ENCODE measurements at regions not wholly inside any gene's neighbourhood (a gene's known extent, or its start where the extent isn't known, plus 50 kb on each side); places are given as distances from the start of the nearest gene placed in this dataset.

DNA sequence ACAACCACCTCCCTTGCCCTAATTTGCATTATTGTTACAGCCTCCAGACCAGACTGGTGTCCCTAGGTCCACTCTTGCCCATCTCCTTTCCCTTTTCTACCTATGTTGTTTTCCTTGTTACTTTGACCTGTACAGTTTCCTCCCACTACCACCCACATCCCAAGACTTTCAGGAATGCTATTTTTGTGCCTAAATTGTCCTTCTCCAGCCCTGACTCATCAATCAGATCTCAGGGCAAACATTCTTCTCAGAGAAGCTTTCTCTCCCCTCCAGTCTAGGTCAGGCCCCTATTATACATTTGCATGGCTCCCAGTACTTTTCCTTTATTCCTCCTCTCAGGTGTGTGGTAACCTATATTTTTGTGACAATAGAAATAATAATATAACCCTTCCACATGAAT lies 241.5 kb downstream of the IGSF11 start (continued):
- TF ChIP-seq CTCF (IDR thresholded peaks at IDR 0.05; ENCODE audit: control extremely low read depth in 1 of 3, insufficient read depth in 1 of 3, low read depth in 1 of 3, low read length in 3 of 3): no peak
- no peak for TF ChIP-seq HDAC6 (IDR thresholded peaks at IDR 0.05; ENCODE audit: low read depth, low read length)
- no peak for TF ChIP-seq GABPA (IDR thresholded peaks at IDR 0.05; ENCODE audit: borderline replicate concordance, insufficient read depth, low read length)
- no peak for TF ChIP-seq BRCA1 (IDR thresholded peaks at IDR 0.05; ENCODE audit: low read depth, low read length)
- no peak for TF ChIP-seq CHD1 (IDR thresholded peaks at IDR 0.05; ENCODE audit: low read depth, low read length)
- no peak for TF ChIP-seq POLR2AphosphoS5 (IDR thresholded peaks at IDR 0.05; ENCODE audit: low read depth, low read length)
- TF ChIP-seq ATF3 (IDR thresholded peaks at IDR 0.05; ENCODE audit: insufficient read depth, low read depth, low read length): no peak
